IMR-90 (cell line): ENCODE measurements at regions not wholly inside any gene's neighbourhood (a gene's known extent, or its start where the extent isn't known, plus 50 kb on each side); places are given as distances from the start of the nearest gene placed in this dataset.

Source experiments
- ATAC-seq: fragments of 200-7000 bp; cut with Tn5 transposase; 2 replicates; pipeline ENCODE4 v1.9.1; 2020; ENCODE audit warnings: low read depth, mild to moderate bottlenecking, moderate library complexity
- BruUV-seq: library from RNA; stranded (reverse); fragments of 400-500 nt; replicated peaks from 2 replicates; lab custom pipeline; 2021; lab: Mats Ljungman, UMichigan
- CTCF ChIA-PET: fragments of 300-600 bp; formaldehyde crosslinking; extraction: SDS; loops from one replicate; lab custom pipeline; 2021; ENCODE audit warnings: antibody characterized with exemption; lab: Yijun Ruan, JAX
- POLR2A ChIA-PET: fragments of 300-600 bp; sonication (Branson Sonifier 250); formaldehyde crosslinking; loops from one replicate; lab custom pipeline; 2022; ENCODE audit warnings: antibody characterized with exemption; ENCODE audit not compliant: unreplicated experiment; lab: Charles Lee
- DNase-seq: peaks from one replicate; pipeline ENCODE4 v3.0.0; 2013
- H2AFZ ChIP-seq: replicated peaks from 2 replicates; pipeline ENCODE3; 2013; ENCODE audit warnings: low read length, mild to moderate bottlenecking; ENCODE audit not compliant: poor library complexity
- H2AK5ac ChIP-seq: 2 replicates; pipeline ENCODE4 v1.6.1; 2013; ENCODE audit warnings: low read depth, low read length, inconsistent platforms
- H2AK9ac ChIP-seq: replicated peaks from 2 replicates; pipeline ENCODE3; 2013; ENCODE audit warnings: mild to moderate bottlenecking, low read depth, low read length, moderate library complexity; ENCODE audit not compliant: poor library complexity
- H2BK120ac ChIP-seq: 2 replicates; pipeline ENCODE4 v1.6.1; 2013; ENCODE audit warnings: low read depth, low read length, inconsistent platforms
- H2BK15ac ChIP-seq: 3 replicates; pipeline ENCODE4 v1.6.1; 2013; ENCODE audit warnings: low read depth, low read length, inconsistent platforms
- H2BK20ac ChIP-seq: 2 replicates; pipeline ENCODE4 v1.6.1; 2013; ENCODE audit warnings: low read depth, mild to moderate bottlenecking, inconsistent platforms, low read length, moderate library complexity
- H2BK5ac ChIP-seq: 2 replicates; pipeline ENCODE4 v1.6.1; 2013; ENCODE audit warnings: mild to moderate bottlenecking, low read depth, low read length, inconsistent platforms; ENCODE audit not compliant: poor library complexity, severe bottlenecking
- H3K14ac ChIP-seq: replicated peaks from 2 replicates; pipeline ENCODE4 v1.6.1; 2013; ENCODE audit warnings: low read depth, low read length, inconsistent platforms
- H3K18ac ChIP-seq: 2 replicates; pipeline ENCODE4 v1.6.1; 2013; ENCODE audit warnings: low read depth, low read length, control low read depth
- H3K23ac ChIP-seq: 2 replicates; pipeline ENCODE4 v1.6.1; 2013; ENCODE audit warnings: low read depth, low read length, inconsistent platforms
- H3K27ac ChIP-seq: 2 replicates; pipeline ENCODE4 v1.5.1; 2013; ENCODE audit warnings: mild to moderate bottlenecking, control low read depth, low read length; ENCODE audit not compliant: insufficient read depth
- H3K27me3 ChIP-seq: 2 replicates; pipeline ENCODE4 v1.6.1; 2013; ENCODE audit warnings: low read length; ENCODE audit not compliant: control insufficient read depth, insufficient read depth
- H3K36me3 ChIP-seq: 2 replicates; pipeline ENCODE4 v1.6.1; 2013; ENCODE audit warnings: low read length, mixed read lengths; ENCODE audit not compliant: control insufficient read depth, insufficient read depth
- H3K4ac ChIP-seq: 2 replicates; pipeline ENCODE4 v1.6.1; 2013; ENCODE audit warnings: low read depth, low read length, inconsistent platforms
- H3K4me1 ChIP-seq: 2 replicates; pipeline ENCODE4 v1.6.1; 2013; ENCODE audit warnings: low read length, mixed read lengths; ENCODE audit not compliant: control insufficient read depth, insufficient read depth
- H3K4me2 ChIP-seq: 2 replicates; pipeline ENCODE4 v1.6.1; 2013; ENCODE audit warnings: low read depth, mild to moderate bottlenecking, control low read depth, low read length, moderate library complexity
- H3K4me3 ChIP-seq: 2 replicates; pipeline ENCODE4 v1.5.1; 2013; ENCODE audit warnings: low read depth, mild to moderate bottlenecking, control low read depth, low read length, moderate library complexity; ENCODE audit not compliant: insufficient read depth
- H3K56ac ChIP-seq: 2 replicates; pipeline ENCODE4 v1.6.1; 2013; ENCODE audit warnings: low read length, inconsistent platforms; ENCODE audit not compliant: insufficient read depth; ENCODE audit errors: extremely low read depth
- H3K79me1 ChIP-seq, 2 experiments: 2 replicates each; pipeline ENCODE4 v1.6.1; 2013; ENCODE audit warnings: low read length in 2 of 2, inconsistent platforms in 1 of 2, low read depth in 1 of 2
- H3K9ac ChIP-seq: 2 replicates; pipeline ENCODE4 v1.6.1; 2013; ENCODE audit warnings: low read depth, low read length, control low read depth
- H3K9me1 ChIP-seq: 2 replicates; pipeline ENCODE4 v1.6.1; 2013; ENCODE audit warnings: low read length, inconsistent platforms; ENCODE audit not compliant: insufficient read depth
- H3K9me3 ChIP-seq: 2 replicates; pipeline ENCODE4 v1.6.1; 2013; ENCODE audit warnings: low read length; ENCODE audit not compliant: control insufficient read depth, insufficient read depth
- H4K20me1 ChIP-seq: 2 replicates; pipeline ENCODE4 v1.6.1; 2013; ENCODE audit warnings: low read length, inconsistent platforms; ENCODE audit not compliant: insufficient read depth
- H4K5ac ChIP-seq: 2 replicates; pipeline ENCODE4 v1.6.1; 2013; ENCODE audit warnings: mild to moderate bottlenecking, low read depth, low read length, control low read depth
- H4K8ac ChIP-seq, 2 experiments: 2 replicates each; pipeline ENCODE4 v1.6.1; 2013; ENCODE audit warnings: low read depth in 2 of 2, low read length in 2 of 2, control low read depth in 1 of 2, inconsistent platforms in 1 of 2
- H4K91ac ChIP-seq: 2 replicates; pipeline ENCODE4 v1.6.1; 2013; ENCODE audit warnings: low read depth, low read length, inconsistent platforms; ENCODE audit not compliant: insufficient read depth
- MAZ ChIP-seq: IDR thresholded peaks from 2 replicates; pipeline ENCODE4 v1.6.1; 2012; ENCODE audit warnings: low read depth, mild to moderate bottlenecking, low read length, improper control_type of control experiment, moderate library complexity, borderline replicate concordance
- MXI1 ChIP-seq: IDR thresholded peaks from 2 replicates; pipeline ENCODE4 v1.6.1; 2012; ENCODE audit warnings: low read depth, mild to moderate bottlenecking, low read length, moderate library complexity, borderline replicate concordance
- NFE2L2 ChIP-seq: fragments of 150-350 bp; IDR thresholded peaks from 2 replicates; pipeline ENCODE4 v1.6.1; 2016; ENCODE audit warnings: low read depth, mild to moderate bottlenecking, low read length
- RCOR1 ChIP-seq: IDR thresholded peaks from 2 replicates; pipeline ENCODE4 v1.6.1; 2012; ENCODE audit warnings: mild to moderate bottlenecking, low read length, improper control_type of control experiment; ENCODE audit not compliant: insufficient replicate concordance
- RFX5 ChIP-seq: IDR thresholded peaks from 2 replicates; pipeline ENCODE4 v1.8.0; 2012; ENCODE audit warnings: low read depth, mild to moderate bottlenecking, low read length, moderate library complexity
- SMC3 ChIP-seq: fragments of 150-350 bp; IDR thresholded peaks from 2 replicates; pipeline ENCODE4 v1.6.1; 2016; ENCODE audit warnings: low read depth, mild to moderate bottlenecking, antibody characterized with exemption, low read length, moderate library complexity
- WGBS, 2 experiments: methylation state at CpG; one replicate each; pipeline versions ENCODE4 v1.1.5 to v1.1.7; 2013; ENCODE audit warnings: missing lambda C conversion rate in 2 of 2; ENCODE audit not compliant: insufficient read length in 1 of 2; ENCODE audit errors: extremely low coverage in 2 of 2; 5-methylcytosine and 5-hydroxymethylcytosine counted together
- dilution Hi-C: fragments of 300-500 bp; cut with HindIII; formaldehyde crosslinking; loops from one replicate; pipeline ENCODE4 v1.14.3; 2018; ENCODE audit warnings: low sequenced_read_pairs; ENCODE audit not compliant: unreplicated experiment
- in situ Hi-C: fragments of 300-500 bp; cut with MboI; formaldehyde crosslinking; loops from 3 replicates; pipeline ENCODE4 v1.14.3; 2019; ENCODE audit warnings: low sequenced_read_pairs, inconsistent platforms, mixed read lengths
- intact Hi-C: fragments of 100-400 bp; cut with micrococcal nuclease; formaldehyde crosslinking; loops from 2 replicates; pipeline ENCODE4 v1.10.0; 2022
- TF ChIP-seq, protein P1 (sequence below): conservative IDR thresholded peaks from 2 replicates; pipeline ENCODE4 v1.5.1; 2012; ENCODE audit warnings: mild to moderate bottlenecking, low read depth, low read length, improper control_type of control experiment

DNA sequence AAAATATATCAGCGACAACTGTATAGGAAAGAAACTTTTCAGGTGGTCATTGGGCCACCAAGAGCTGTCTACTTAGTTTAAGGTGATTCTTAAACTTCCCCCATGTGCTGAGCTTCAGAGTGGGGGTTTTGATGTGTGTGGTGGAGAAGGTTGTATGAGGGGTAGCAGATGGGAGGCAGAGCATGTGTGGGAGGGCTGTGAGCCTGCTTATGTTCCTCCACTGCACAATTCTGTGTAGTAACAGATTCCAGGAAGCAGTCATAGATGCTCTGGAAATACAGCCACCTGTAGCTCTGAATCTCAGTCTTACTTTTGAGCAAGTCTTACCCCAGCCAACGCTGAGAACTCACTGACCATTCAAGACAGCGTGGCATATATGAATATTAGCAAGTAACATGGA lies 95.3 kb upstream of the SPATA13 start:
- Histone ChIP-seq H3K27me3 (no peaks in the 10 kb centered on the region), H3K9ac (no peak overlapping the region), H3K56ac (no peak overlapping the region), H3K4me1 (peaks cover 3% of the 10 kb centered on the region; the same call in 1 of the 2 replicates), H3K27ac (no peak overlapping the region), H2AFZ (no peak overlapping the region), H2BK20ac (no peak overlapping the region), H4K8ac (no peak overlapping the region), H3K4me2 (no peak overlapping the region), H4K91ac (no peak overlapping the region), H4K5ac (no peak overlapping the region), H3K79me1 (no peaks in the 10 kb centered on the region), H2AK9ac (no peak overlapping the region), H3K4me3 (no peak overlapping the region), H3K18ac (no peak overlapping the region), H2BK5ac (no peak overlapping the region), H3K4ac (no peak overlapping the region), H2BK15ac (no peak overlapping the region), H2AK5ac (no peak overlapping the region), H3K23ac (no peak overlapping the region), H4K20me1 (no peaks in the 10 kb centered on the region), H3K9me1 (no peaks in the 10 kb centered on the region; the same call in 1 of the 2 replicates), H2BK120ac (no peak overlapping the region), H3K9me3 (no peaks in the 10 kb centered on the region), H3K36me3 (no peaks in the 10 kb centered on the region), H3K14ac (no peak overlapping the region)
- BruUV-seq = no TSS peak
- no peak for TF ChIP-seq RCOR1
- no peak for TF ChIP-seq SMC3
- no peak for TF ChIP-seq NFE2L2
- TF ChIP-seq MAZ = no peak
- no peak for TF ChIP-seq MXI1
- no peak for TF ChIP-seq RFX5
- TF ChIP-seq, protein P1, sequence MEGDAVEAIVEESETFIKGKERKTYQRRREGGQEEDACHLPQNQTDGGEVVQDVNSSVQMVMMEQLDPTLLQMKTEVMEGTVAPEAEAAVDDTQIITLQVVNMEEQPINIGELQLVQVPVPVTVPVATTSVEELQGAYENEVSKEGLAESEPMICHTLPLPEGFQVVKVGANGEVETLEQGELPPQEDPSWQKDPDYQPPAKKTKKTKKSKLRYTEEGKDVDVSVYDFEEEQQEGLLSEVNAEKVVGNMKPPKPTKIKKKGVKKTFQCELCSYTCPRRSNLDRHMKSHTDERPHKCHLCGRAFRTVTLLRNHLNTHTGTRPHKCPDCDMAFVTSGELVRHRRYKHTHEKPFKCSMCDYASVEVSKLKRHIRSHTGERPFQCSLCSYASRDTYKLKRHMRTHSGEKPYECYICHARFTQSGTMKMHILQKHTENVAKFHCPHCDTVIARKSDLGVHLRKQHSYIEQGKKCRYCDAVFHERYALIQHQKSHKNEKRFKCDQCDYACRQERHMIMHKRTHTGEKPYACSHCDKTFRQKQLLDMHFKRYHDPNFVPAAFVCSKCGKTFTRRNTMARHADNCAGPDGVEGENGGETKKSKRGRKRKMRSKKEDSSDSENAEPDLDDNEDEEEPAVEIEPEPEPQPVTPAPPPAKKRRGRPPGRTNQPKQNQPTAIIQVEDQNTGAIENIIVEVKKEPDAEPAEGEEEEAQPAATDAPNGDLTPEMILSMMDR = no peak
- in situ Hi-C loops (no loop called here), dilution Hi-C loops (no loop called here), intact Hi-C loops (no loop called here)
- ChIA-PET CTCF (no interaction called here), POLR2A (no interaction called here)
- no CpG with 5 or more reads among the region's 3 CpGs for WGBS, 2 experiments
- no peak for ATAC-seq
- no peak for DNase-seq
